ENCODE measurements at regions not wholly inside any gene's neighbourhood (a gene's known extent, or its start where the extent isn't known, plus 50 kb on each side); places are given as distances from the start of the nearest gene placed in this dataset.

DNA sequence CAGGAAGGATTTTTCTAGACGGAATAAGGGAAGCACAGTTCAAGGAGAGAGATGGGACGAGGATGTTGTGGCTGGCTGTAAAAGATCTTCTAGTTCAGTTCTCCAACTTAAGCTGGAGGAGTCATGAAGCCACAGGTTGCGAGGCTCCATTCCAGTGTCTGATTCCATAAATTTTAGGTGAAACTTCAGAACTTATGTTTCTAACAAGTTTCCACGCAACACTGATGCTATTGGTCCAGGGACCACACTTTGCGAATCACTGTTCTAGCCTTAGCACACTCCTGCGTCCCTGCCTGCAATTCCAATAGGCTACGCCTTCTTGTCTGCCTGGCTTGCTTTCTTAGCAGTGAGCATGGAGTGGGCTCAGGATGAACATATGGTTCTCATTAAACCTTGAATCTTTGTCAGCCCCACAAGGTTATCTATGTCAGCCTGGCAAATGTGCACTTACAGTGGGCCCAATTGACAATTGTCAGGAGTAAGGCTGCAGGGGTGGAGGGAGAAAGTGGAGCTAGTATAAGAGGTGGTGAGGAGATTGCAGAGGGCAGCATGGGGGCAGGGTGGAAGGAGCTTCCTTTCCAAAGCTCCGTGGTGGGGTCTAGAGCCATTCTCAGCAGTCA is 438.1 kb upstream of the ST6GAL2 start:
- TF ChIP-seq, protein P1, sequence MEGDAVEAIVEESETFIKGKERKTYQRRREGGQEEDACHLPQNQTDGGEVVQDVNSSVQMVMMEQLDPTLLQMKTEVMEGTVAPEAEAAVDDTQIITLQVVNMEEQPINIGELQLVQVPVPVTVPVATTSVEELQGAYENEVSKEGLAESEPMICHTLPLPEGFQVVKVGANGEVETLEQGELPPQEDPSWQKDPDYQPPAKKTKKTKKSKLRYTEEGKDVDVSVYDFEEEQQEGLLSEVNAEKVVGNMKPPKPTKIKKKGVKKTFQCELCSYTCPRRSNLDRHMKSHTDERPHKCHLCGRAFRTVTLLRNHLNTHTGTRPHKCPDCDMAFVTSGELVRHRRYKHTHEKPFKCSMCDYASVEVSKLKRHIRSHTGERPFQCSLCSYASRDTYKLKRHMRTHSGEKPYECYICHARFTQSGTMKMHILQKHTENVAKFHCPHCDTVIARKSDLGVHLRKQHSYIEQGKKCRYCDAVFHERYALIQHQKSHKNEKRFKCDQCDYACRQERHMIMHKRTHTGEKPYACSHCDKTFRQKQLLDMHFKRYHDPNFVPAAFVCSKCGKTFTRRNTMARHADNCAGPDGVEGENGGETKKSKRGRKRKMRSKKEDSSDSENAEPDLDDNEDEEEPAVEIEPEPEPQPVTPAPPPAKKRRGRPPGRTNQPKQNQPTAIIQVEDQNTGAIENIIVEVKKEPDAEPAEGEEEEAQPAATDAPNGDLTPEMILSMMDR (IDR thresholded peaks at IDR 0.05; ENCODE audit: poor library complexity), result no peak
- no peak for TF ChIP-seq EZH2phosphoT487 (IDR thresholded peaks at IDR 0.05; ENCODE audit: low read depth, severe bottlenecking, unreplicated experiment)

Data from hepatocyte (in vitro differentiated cells).